ENCODE measurements at regions not wholly inside any gene's neighbourhood (a gene's known extent, or its start where the extent isn't known, plus 50 kb on each side); places are given as distances from the start of the nearest gene placed in this dataset.
A peak's percentile ranks its signal among the peaks of the same experiment; 100 is the strongest.

DNA sequence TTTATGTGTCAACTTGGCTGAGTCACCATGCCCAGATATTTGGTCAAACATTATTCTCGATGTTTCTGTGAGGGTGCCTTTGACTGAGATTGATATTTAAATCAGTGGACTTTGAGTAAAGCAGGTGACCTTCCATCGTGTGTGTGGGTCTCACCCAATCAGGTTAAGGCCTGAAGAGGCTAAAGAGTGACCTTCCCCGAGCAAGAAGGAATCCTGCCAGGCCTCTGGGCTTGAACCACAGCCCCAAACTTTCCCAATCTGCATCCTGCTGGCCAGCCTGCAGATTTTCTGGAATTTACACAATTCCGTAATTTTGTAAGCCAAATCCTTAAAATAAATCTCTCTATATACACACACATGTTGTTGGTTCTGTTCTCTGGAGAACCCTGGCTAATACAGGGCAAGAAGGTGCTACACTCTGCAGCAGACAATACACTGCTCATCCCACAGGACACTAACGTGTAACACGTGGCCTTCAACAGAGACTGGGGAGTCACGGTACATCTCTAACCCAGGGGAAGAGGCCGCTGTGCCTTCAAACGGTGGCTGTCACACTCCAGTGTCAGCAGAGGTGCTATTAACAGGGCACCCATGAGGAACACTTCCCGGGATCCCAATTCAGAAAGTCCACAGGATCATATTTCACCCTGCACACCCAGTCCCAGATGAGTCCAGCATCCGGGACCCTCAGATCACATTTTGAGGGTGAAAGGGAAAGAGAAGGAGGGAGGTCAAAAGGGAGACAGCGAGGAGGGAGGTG is 113.1 kb upstream of the ID2 start:
- 65 to 85% methylated on average over 4 to 12 of the region's 12 CpGs for WGBS, 2 donors (ENCODE audit: low coverage in 1 of 2)
- TF ChIP-seq POLR2AphosphoS5 (IDR thresholded peaks at IDR 0.05) (no peak), EP300 (IDR thresholded peaks at IDR 0.05; ENCODE audit: low read depth) (no peak), POLR2A (IDR thresholded peaks at IDR 0.05) (no peak)
- TF ChIP-seq, protein P1, sequence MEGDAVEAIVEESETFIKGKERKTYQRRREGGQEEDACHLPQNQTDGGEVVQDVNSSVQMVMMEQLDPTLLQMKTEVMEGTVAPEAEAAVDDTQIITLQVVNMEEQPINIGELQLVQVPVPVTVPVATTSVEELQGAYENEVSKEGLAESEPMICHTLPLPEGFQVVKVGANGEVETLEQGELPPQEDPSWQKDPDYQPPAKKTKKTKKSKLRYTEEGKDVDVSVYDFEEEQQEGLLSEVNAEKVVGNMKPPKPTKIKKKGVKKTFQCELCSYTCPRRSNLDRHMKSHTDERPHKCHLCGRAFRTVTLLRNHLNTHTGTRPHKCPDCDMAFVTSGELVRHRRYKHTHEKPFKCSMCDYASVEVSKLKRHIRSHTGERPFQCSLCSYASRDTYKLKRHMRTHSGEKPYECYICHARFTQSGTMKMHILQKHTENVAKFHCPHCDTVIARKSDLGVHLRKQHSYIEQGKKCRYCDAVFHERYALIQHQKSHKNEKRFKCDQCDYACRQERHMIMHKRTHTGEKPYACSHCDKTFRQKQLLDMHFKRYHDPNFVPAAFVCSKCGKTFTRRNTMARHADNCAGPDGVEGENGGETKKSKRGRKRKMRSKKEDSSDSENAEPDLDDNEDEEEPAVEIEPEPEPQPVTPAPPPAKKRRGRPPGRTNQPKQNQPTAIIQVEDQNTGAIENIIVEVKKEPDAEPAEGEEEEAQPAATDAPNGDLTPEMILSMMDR (IDR thresholded peaks at IDR 0.05) = no peak
- Histone ChIP-seq H3K27me3 (no peaks in the 10 kb centered on the region), H3K27ac (no peak overlapping the region), H3K4me3 (no peak overlapping the region), H3K36me3 (no peaks in the 10 kb centered on the region), H3K9me3 (no peaks in the 10 kb centered on the region), H3K4me1 (peaks cover 0 to 10% (median 4%) of the 10 kb centered on the region in 4 donors)
- intact Hi-C loops (cut with DNase I; ENCODE audit: low total_unique reads) (no loop called here), in situ Hi-C loops (cut with MboI; ENCODE audit: low pct_ligation_motif_present in 1 of 4, low pct_unique_long_range_greater_than_20kb in 1 of 4, low sequenced_read_pairs in 3 of 4) (no loop called here)
- DNase-seq = no peak

DNA sequence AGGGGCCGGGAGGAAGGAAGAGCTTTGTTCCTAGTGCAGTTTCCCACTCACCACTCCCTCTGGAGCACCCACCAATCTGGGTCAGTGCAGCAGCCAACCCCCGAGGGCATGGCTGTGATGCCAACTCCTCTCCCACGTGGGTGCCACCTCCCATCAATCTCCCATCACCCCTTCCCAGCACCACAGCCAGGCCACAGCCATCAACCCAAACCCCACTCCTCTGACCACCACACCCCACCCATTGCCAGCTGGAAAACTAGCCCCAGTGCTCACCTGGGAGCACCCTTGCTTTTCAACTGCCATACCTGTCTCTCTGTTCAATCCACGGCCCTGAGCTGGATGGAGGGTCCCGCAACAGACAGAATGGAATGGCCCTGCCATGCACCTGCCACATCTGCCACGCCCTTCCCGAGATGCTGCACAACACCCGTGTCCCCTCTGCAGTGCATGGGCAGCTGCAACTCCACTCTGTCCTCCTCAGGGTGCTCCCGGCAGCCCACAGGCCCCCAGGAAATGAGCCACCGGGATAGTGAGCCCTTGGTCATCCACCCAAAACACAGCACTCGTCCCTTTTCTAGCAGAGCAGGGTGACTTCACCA is 112.4 kb upstream of the ID2 start:
- Histone ChIP-seq H3K4me3 (no peak overlapping the region), H3K27ac (no peak overlapping the region), H3K36me3 (no peaks in the 10 kb centered on the region), H3K9me3 (no peaks in the 10 kb centered on the region), H3K27me3 (no peaks in the 10 kb centered on the region), H3K4me1 (peaks cover 0 to 10% (median 4%) of the 10 kb centered on the region in 4 donors)
- in situ Hi-C loops (cut with MboI; ENCODE audit: low pct_ligation_motif_present in 1 of 4, low pct_unique_long_range_greater_than_20kb in 1 of 4, low sequenced_read_pairs in 3 of 4) (no loop called here), intact Hi-C loops (cut with DNase I; ENCODE audit: low total_unique reads) (no loop called here)
- DNase-seq = no peak
- TF ChIP-seq POLR2A (IDR thresholded peaks at IDR 0.05) (no peak), EP300 (IDR thresholded peaks at IDR 0.05; ENCODE audit: low read depth) (no peak), POLR2AphosphoS5 (IDR thresholded peaks at IDR 0.05) (no peak)
- TF ChIP-seq, protein P1 (IDR thresholded peaks at IDR 0.05) = no peak
- 83 to 86% methylated on average over 3 to 11 of the region's 11 CpGs for WGBS, 2 donors (ENCODE audit: low coverage in 1 of 2)

DNA sequence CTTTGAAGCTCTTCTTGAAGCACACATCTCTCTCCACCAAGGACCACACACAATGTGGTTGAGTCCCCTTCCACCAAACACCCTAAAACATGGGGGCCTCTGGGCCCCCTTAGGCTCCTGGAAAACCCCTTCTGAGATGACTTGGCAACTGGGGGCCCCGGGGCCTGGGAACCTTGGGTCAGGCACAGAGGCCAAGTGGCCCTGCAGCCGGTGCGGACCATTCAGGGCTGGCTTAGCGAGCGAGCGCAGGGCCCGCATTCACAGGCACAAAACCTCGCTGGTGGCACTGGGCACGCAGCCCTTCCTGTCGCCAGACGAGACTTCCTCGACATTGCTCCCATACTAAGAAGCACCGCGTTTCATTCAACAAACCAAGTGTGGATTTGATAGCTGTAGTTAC is 111.2 kb upstream of the ID2 start:
- no peak overlapping the region for H3K27ac ChIP-seq
- H3K4me3 ChIP-seq = no peak overlapping the region
- H3K4me1 ChIP-seq = peaks cover 0 to 18% (median 8%) of the 10 kb centered on the region in 4 donors
- no peak for DNase-seq
- no peaks in the 10 kb centered on the region for H3K36me3 ChIP-seq
- 94% methylated on average over 14 of the region's 14 CpGs; no CpG with 5 or more reads in 1 of the 2 donors for WGBS, 2 donors (ENCODE audit: low coverage in 1 of 2)
- in situ Hi-C loops (cut with MboI; ENCODE audit: low pct_ligation_motif_present in 1 of 4, low pct_unique_long_range_greater_than_20kb in 1 of 4, low sequenced_read_pairs in 3 of 4) (no loop called here), intact Hi-C loops (cut with DNase I; ENCODE audit: low total_unique reads) (no loop called here)
- TF ChIP-seq, protein P1 (IDR thresholded peaks at IDR 0.05) = no peak
- TF ChIP-seq POLR2A (IDR thresholded peaks at IDR 0.05) = no peak
- TF ChIP-seq EP300 (IDR thresholded peaks at IDR 0.05; ENCODE audit: low read depth) = no peak
- TF ChIP-seq POLR2AphosphoS5 (IDR thresholded peaks at IDR 0.05) = no peak
- H3K9me3 ChIP-seq = no peaks in the 10 kb centered on the region
- H3K27me3 ChIP-seq = no peaks in the 10 kb centered on the region

DNA sequence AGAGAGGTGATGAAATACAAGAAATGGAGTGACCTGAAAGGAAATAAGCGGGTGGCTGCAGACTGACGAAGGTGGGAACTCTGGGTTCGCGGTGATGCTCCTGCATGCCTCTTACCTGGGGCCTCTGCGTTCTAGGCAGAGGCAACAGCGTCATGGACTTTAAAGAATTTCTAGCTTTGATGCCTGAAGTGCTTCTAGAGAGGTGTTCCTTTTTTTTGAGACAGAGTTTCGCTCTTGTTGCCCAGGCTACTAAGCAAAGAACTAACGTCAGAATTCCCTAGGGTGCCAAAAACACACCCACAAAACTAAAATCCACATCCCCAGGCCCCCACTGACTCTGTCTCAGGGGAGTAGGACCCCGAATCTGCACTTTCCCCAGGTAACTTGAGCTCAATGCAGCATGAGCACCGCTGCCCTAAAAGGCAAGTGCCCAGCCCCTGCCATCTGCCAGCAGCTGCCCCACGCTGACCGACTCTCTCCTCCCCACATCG is 110.5 kb upstream of the ID2 start:
- in situ Hi-C loops (cut with MboI; ENCODE audit: low pct_ligation_motif_present in 1 of 4, low pct_unique_long_range_greater_than_20kb in 1 of 4, low sequenced_read_pairs in 3 of 4) = no loop called here

More for the DNA sequence above, 110.5 kb upstream of the ID2 start:
- DNase-seq = no peak
- Histone ChIP-seq H3K4me1 (peaks cover 0 to 21% (median 10%) of the 10 kb centered on the region in 4 donors), H3K9me3 (no peaks in the 10 kb centered on the region), H3K27ac (peak overlapping the region; percentile 21 to 72 (median 24)), H3K4me3 (no peak overlapping the region), H3K27me3 (no peaks in the 10 kb centered on the region), H3K36me3 (no peaks in the 10 kb centered on the region)
- 78 to 95% methylated on average over 6 to 13 of the region's 13 CpGs for WGBS, 2 donors (ENCODE audit: low coverage in 1 of 2)
- intact Hi-C loops (cut with DNase I; ENCODE audit: low total_unique reads) = no loop called here
- TF ChIP-seq POLR2AphosphoS5 (IDR thresholded peaks at IDR 0.05) (no peak), POLR2A (IDR thresholded peaks at IDR 0.05) (no peak), EP300 (IDR thresholded peaks at IDR 0.05; ENCODE audit: low read depth) (no peak)
- TF ChIP-seq, protein P1 (IDR thresholded peaks at IDR 0.05) = no peak
